OCI-M2 (cell line): ENCODE measurements at regions not wholly inside any gene's neighbourhood (a gene's known extent, or its start where the extent isn't known, plus 50 kb on each side); places are given as distances from the start of the nearest gene placed in this dataset.

ENCODE experiments used
- DNase-seq: peaks from one replicate; lab custom pipeline; 2025; ENCODE audit not compliant: unreplicated experiment; lab: John Stamatoyannopoulos, UW

DNA sequence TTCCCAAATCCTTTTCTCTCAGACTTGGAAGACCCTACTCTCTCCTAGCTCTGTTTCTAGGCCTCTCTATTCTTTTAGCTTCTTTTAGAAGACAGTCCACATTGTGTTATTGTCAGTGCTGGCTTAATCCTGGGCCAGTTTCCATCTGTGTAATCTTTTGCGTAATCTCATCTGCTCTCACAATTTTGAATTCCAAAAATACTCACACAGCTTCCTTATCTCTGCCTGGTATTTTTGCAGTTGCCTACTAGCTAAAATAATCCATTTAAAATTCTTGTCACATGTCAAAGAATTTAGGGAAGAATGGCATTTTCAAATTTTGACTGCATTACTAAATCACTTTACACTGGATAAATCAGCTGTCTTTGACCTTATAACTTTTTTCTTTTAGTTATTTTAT, 200.6 kb upstream of the MEX3C start:
- DNase-seq = no peak

GRCh38 chr18:51399491-51400122, 202.1 kb upstream of the MEX3C start:
- DNase-seq = no peak

DNA sequence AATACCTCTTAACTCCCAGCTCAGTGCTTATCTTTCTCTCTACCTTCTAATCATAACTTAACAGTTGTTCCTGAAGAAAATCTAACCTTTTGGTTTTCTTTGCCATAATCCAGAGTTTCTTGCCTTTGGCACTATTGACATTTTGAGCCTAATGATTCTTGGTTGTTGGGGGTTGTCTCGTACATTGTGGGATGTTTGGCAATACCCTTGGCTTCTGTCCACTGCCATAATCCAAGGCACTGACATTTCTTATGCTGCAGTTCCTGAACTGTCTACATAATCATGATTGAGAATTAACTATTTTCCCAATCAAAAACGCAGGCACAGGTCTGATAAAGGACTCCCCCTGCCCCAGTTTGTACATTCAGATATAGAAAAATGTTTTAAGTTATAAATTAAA, 203.2 kb upstream of the MEX3C start:
- DNase-seq = no peak

GRCh38 chr18:51401912-51402311, 204.4 kb upstream of the MEX3C start:
- no peak for DNase-seq

DNA sequence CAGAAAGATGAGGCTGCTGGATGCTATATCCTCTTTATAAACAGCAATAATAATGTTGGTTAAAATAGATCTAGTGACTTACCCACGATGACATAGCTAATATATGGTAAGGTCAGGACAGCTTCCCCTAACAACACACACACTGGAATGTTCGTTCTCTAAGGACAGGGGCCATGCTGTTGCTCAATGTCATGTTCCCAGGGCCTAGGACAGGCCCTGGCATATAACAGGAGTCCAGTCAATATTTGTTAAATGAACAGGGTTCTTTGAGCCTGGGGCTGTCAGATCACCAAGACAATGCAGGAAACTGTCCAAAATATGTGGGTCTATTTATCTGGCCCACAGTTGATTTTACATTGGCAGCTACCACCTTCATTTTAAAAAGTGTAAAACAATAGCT, 207.1 kb upstream of the MEX3C start:
- DNase-seq = no peak

GRCh38 chr18:51405683-51406477, 208.4 kb upstream of the MEX3C start:
- no peak for DNase-seq

DNA sequence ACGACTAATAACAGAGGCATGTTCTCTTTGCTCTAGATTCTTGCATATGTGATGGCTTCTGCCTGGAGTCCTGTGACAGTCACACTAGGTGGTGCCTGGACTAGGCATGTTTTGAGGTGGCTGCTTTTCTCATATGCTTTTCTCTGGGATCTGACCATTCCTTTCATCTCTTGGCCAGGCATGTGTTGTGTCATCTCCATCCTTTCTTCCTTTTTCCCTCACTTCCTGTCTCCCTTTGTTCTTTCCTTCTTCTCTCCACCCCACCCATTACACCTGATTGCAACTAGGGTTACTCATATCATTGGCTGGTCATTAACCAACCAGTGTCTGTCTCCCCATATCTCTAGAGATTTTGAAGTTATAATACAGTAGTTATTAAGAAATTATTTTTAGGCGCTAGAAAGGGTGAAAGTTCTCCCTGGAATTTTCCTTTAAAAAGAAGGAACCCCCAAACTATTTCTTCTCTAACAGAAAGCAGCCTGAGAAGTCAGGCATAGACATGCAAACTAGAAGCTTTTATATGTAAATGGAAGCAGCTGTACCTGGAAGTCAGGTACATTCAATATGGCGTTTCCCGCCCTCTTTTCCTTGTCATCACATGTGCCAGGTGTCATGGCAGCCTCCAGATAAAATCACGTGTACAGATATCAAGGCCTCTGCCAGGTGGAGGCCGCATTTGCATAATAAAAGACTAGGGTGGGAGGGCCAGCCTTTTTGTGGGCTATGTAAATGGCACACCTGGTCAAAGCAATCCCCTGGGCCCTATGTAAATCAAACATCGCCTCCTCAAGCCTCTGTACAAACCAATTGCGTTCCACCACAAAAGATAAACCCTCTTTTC, 220.4 kb upstream of the MEX3C start:
- DNase-seq = no peak

- no peak for DNase-seq
These were observed 228.0 kb upstream of the MEX3C start for GRCh38 chr18:51425475-51425874.

DNA sequence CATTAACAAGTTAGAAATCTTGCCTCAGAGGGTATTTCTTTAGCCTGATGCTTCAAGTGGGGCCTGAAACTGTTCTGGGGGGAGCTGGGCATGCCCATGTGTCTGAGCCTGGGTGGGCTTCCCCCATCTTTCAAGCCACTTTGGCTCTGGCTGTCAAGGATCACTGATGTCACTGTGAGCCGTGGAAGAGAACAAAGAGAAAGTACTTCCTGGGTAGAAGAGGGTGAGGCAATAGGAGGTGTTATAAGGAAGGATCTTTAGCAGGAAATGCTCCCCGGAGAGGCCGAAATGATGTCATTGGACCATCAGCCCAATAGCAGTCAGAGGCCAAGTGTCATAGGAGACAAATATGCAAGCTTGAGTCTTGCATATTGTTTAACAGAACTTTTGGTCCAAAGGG, 228.4 kb upstream of the MEX3C start:
- no peak for DNase-seq

DNA sequence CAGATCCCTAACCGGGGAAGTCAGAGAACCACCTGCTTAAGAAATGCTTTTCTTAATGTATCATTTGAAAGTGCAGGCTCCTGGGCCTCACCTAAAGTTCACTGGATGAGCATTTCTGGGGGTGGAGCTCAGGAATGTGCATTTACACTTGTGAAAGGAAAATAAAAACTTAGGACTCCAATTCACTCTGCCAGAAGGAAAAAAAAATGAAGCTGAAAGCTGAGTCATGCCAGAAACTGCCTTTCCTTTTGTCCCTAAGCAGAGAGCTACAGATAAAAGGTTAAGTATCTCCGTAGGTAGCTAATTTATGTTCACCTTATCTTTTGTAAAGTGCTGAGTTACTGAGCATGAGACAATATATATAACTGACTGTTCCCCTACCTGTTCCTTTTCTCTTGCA, 229.5 kb upstream of the MEX3C start:
- no peak for DNase-seq

DNA sequence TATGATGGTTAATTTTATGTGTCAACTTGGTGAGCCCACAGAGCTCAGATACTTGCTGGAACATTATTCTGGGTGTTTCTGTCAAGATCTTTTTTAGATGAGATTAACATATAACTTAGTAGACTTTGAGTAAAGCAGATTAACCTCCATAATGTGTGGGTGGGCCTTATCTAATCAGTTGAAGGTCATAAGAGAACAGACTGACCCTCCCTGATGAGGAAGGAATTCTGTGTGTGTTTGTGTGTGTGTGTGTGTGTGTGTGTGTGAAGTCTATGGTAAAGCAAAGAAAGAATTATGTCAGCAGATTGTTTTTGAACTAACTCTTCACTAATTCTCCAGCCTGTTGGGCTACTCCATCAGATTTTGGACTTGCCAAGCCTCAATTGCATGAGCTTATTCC, 232.2 kb upstream of the MEX3C start:
- DNase-seq = no peak

DNA sequence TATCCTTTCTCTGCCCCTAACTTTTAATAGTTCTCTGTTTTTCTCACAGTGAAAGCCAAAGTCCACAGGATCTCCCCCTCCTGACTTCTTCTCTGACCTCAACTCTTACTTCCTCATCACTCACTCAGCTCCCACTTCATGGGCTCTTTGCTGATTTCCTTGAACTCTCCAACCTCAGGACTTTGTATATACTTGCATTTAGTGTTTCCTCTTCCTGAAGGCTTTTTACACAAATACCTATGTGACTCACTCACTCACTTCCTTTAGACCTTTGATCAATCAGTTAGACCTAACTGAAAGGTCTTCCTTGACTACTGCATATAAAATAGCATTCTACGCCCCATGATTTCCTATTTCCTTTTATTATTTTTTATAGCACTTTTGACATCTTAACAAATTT, 233.1 kb upstream of the MEX3C start:
- DNase-seq = no peak

DNA sequence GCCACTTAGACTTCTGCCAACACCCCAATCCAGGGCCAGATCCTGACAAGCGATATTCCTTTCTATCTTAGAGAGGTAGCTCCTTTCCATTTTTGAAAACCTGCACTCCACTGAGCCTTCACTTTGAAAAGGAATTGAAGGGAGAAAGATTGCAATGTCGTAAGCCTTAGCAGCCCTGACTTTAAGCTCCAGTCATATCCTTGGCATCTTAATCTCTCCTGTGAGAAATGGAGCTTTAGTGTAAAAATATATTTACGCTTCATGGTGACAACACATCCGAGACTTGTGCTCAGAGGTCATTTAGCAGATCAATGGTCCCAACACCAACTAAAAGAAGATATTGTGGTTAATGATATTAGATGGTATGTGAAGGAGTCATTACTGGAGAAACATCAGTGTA, 235.8 kb upstream of the MEX3C start:
- no peak for DNase-seq

GRCh38 chr18:51433881-51434280, 236.4 kb upstream of the MEX3C start:
- no peak for DNase-seq

- DNase-seq = no peak
These were observed 240.1 kb upstream of the MEX3C start for GRCh38 chr18:51437280-51438271.

DNA sequence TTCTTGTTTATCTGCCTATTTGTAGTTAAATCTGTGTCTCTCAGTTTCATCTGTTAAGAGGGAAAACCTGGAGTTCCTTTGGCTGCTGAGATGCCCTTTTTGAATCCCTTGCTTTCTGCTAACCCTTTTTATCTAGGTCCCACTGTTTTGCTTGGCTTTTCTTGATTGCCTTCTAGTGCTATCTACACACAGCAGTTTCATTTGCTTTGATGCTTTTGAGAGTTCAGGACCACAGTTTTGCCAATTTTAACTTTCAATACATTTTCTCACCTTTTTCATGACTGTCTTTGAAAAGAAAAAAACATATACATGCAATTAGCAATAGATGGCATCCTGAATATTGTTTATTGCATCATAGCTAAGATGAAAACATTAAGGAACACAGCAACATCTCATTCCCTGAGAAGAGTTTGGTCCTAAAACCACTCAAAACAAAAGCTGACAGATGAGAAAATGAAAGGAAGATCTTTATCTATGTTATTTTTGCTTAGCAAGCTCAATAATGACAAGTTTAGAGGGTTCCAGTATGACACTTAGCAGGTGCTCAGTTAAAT, 241.4 kb upstream of the MEX3C start:
- DNase-seq = no peak

- no peak for DNase-seq
These were observed 244.5 kb upstream of the MEX3C start for GRCh38 chr18:51442012-51442411.

- DNase-seq = no peak
These were observed 249.2 kb upstream of the MEX3C start for GRCh38 chr18:51446571-51447210.

- DNase-seq = no peak
These were observed 250.2 kb upstream of the MEX3C start for GRCh38 chr18:51447351-51448342.
